Transverse colon (tissue), 4 donors: ENCODE measurements at regions not wholly inside any gene's neighbourhood (a gene's known extent, or its start where the extent isn't known, plus 50 kb on each side); places are given as distances from the start of the nearest gene placed in this dataset.

ENCODE experiments used
- DNase-seq: peaks from one replicate; pipeline ENCODE4 v3.0.0-alpha.2; 2019
- H3K27ac ChIP-seq, 4 donors: fragments of 200-600 bp; sonication (generic); 2 replicates each; pipeline ENCODE4 v1.5.1; 2016 to 2018; ENCODE audit warnings: inconsistent platforms in 4 of 4
- H3K27me3 ChIP-seq: fragments of 200-600 bp; sonication (generic); 2 replicates; pipeline ENCODE4 v1.5.1; 2017; ENCODE audit warnings: inconsistent platforms
- H3K36me3 ChIP-seq, 4 donors: fragments of 200-600 bp; sonication (generic); 2 replicates each; pipeline ENCODE4 v1.5.1; 2017 to 2019; ENCODE audit warnings: inconsistent platforms in 4 of 4
- H3K4me1 ChIP-seq, 4 donors: fragments of 200-600 bp; sonication (generic); 2 replicates each; pipeline ENCODE4 v1.5.1; 2017 to 2020; ENCODE audit warnings: inconsistent platforms in 4 of 4
- H3K4me3 ChIP-seq, 4 donors: fragments of 200-600 bp; sonication (generic); 1 replicate in 1 of 4; 2 replicates in 3 of 4; pipeline versions ENCODE4 v1.5.1 to v1.6.1; 2017 to 2019; ENCODE audit warnings: inconsistent platforms in 4 of 4
- H3K9me3 ChIP-seq, 2 donors: fragments of 200-600 bp; sonication (generic); 2 replicates each; pipeline ENCODE4 v1.5.1; 2017 to 2019; ENCODE audit warnings: inconsistent platforms in 2 of 2
- CTCF ChIP-seq, 5 experiments: fragments of 200-600 bp in 3 of 5; fragments of 450-650 bp in 2 of 5; sonication (generic) in 3 of 5; IDR thresholded peaks; 1 replicate in 2 of 5; 2 replicates in 3 of 5; pipeline ENCODE4 v1.5.1; 2016 to 2017; ENCODE audit warnings: antibody characterized with exemption in 5 of 5, inconsistent platforms in 3 of 5, mild to moderate bottlenecking in 2 of 5, moderate library complexity in 1 of 5
- EP300 ChIP-seq: sonication (generic); formaldehyde crosslinking; IDR thresholded peaks from one replicate; pipeline ENCODE4 v1.6.1; 2017; ENCODE audit warnings: antibody characterized with exemption, low read depth
- POLR2A ChIP-seq: fragments of 450-650 bp; IDR thresholded peaks from one replicate; pipeline ENCODE4 v1.6.1; 2016; ENCODE audit warnings: antibody characterized with exemption, mild to moderate bottlenecking, moderate library complexity
- POLR2AphosphoS5 ChIP-seq, 3 donors: sonication (generic); formaldehyde crosslinking; IDR thresholded peaks; one replicate each; pipeline ENCODE4 v1.6.1; 2016; ENCODE audit warnings: antibody characterized with exemption in 3 of 3
- WGBS, 2 donors: methylation state at CpG; one replicate each; pipeline ENCODE4 v1.1.5; 2018; ENCODE audit warnings: low coverage in 1 of 2; 5-methylcytosine and 5-hydroxymethylcytosine counted together
- in situ Hi-C, 4 donors: fragments of 200-750 bp; cut with MboI; loops; one replicate each; pipeline versions ENCODE4 v1.15.0 to v1.15.1; 2017; ENCODE audit warnings: low sequenced_read_pairs in 3 of 4, low pct_ligation_motif_present in 1 of 4, low pct_unique_long_range_greater_than_20kb in 1 of 4
- intact Hi-C: fragments of 100-400 bp; cut with DNase I; formaldehyde crosslinking; loops from one replicate; pipeline ENCODE4 v1.15.1; 2023; ENCODE audit warnings: low total_unique reads

- intact Hi-C loops = no loop called here
- no peak for TF ChIP-seq POLR2A
- no peak for TF ChIP-seq POLR2AphosphoS5 (IDR thresholded peaks at IDR 0.05)
- Histone ChIP-seq H3K36me3 (no peaks in the 10 kb centered on the region), H3K4me1 (peaks cover 0 to 5% (median 0%) of the 10 kb centered on the region in 4 donors), H3K27me3 (no peaks in the 10 kb centered on the region), H3K9me3 (no peaks in the 10 kb centered on the region), H3K27ac (no peak overlapping the region), H3K4me3 (no peak overlapping the region)
- 46 to 70% methylated on average over 2 to 3 of the region's 3 CpGs for WGBS, 2 donors
- in situ Hi-C loops = no loop called here
- no peak for DNase-seq
Measured at GRCh38 chr22:27509132-27509920, 292.2 kb downstream of the MN1 start.

- H3K27ac ChIP-seq = no peak overlapping the region
- DNase-seq = no peak
- TF ChIP-seq POLR2AphosphoS5 (IDR thresholded peaks at IDR 0.05) (no peak), CTCF (IDR thresholded peaks at IDR 0.05) (no peak), POLR2A (no peak), EP300 (no peak)
- in situ Hi-C loops (no loop called here), intact Hi-C loops (no loop called here)
- no peak overlapping the region for H3K4me3 ChIP-seq
- peaks cover 0 to 5% (median 0%) of the 10 kb centered on the region in 4 donors for H3K4me1 ChIP-seq
- no peaks in the 10 kb centered on the region for H3K36me3 ChIP-seq
- H3K9me3 ChIP-seq = no peaks in the 10 kb centered on the region
- no peaks in the 10 kb centered on the region for H3K27me3 ChIP-seq
- 66 to 68% methylated on average over 2 to 3 of the region's 3 CpGs for WGBS, 2 donors
Measured at GRCh38 chr22:27510024-27510423, 291.5 kb downstream of the MN1 start.

- WGBS, 2 donors = 0 to 31% methylated on average over 4 to 13 of the region's 13 CpGs
- in situ Hi-C loops = no loop called here
- peak; percentile 43 for DNase-seq
- Histone ChIP-seq H3K36me3 (no peaks in the 10 kb centered on the region), H3K27ac (peak overlapping the region; percentile 10 to 38 (median 35)), H3K27me3 (no peaks in the 10 kb centered on the region), H3K9me3 (no peaks in the 10 kb centered on the region), H3K4me1 (peaks cover 0 to 5% (median 0%) of the 10 kb centered on the region in 4 donors), H3K4me3 (no peak overlapping the region)
- intact Hi-C loops = no loop called here
- TF ChIP-seq POLR2AphosphoS5 (IDR thresholded peaks at IDR 0.05) (no peak), POLR2A (no peak), CTCF (IDR thresholded peaks at IDR 0.05) (no peak), EP300 (no peak)
Measured at GRCh38 chr22:27512283-27512761, 289.2 kb downstream of the MN1 start.

- intact Hi-C loops = no loop called here
- no peaks in the 10 kb centered on the region for H3K9me3 ChIP-seq
- H3K4me3 ChIP-seq = no peak overlapping the region
- in situ Hi-C loops = no loop called here
- WGBS, 2 donors = 27 to 28% methylated on average over 2 of the region's 2 CpGs
- TF ChIP-seq POLR2A (no peak), CTCF (IDR thresholded peaks at IDR 0.05) (no peak), POLR2AphosphoS5 (IDR thresholded peaks at IDR 0.05) (no peak), EP300 (no peak)
- H3K4me1 ChIP-seq = peaks cover 0 to 5% (median 0%) of the 10 kb centered on the region in 4 donors
- peak overlapping the region in 2 of 4 donors; percentile 10 to 38 for H3K27ac ChIP-seq
- DNase-seq = no peak
- no peaks in the 10 kb centered on the region for H3K36me3 ChIP-seq
- H3K27me3 ChIP-seq = no peaks in the 10 kb centered on the region
Measured at GRCh38 chr22:27513021-27513420, 288.5 kb downstream of the MN1 start.
